ENCODE measurements at regions not wholly inside any gene's neighbourhood (a gene's known extent, or its start where the extent isn't known, plus 50 kb on each side); places are given as distances from the start of the nearest gene placed in this dataset.
A peak's percentile ranks its signal among the peaks of the same experiment; 100 is the strongest.

DNA sequence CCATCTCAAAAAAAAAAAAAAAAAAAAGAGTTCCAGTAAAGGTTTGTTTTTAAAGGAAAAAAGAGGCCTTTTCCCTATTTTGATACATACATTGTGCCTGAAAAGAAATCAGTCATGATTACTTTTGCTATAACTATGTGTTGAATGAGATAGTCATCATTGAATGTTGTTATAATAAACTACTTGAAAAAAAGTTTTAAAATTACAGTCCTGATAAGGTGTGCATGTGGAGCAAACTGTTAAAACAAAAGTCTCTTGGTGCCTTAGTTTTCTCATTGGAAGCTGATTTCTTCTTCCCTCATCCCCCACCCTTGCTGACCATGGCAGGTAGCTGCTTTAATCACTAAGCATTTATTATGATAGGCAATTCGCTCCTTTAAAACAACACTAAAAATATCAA lies 172.3 kb upstream of the TBCA start:
- no peak for DNase-seq

DNA sequence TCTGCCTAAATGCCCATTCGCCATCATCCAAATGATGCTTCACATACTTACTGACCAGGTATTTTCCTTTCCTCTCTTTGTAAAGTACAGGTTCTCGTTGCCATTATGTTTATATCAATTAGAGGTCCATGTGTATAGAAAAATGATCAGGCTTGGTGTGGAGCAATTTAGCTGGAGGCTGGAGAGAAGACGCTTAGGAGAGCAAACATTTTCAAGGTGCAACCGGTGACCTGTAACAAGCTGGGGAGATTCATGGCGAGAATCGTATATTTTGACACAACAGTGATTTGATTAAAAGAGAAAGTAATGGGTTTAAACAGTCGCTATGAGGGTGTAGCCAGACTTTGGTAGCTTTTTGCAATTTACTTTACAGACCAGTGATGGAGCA lies 170.9 kb upstream of the TBCA start:
- no peak for DNase-seq

DNA sequence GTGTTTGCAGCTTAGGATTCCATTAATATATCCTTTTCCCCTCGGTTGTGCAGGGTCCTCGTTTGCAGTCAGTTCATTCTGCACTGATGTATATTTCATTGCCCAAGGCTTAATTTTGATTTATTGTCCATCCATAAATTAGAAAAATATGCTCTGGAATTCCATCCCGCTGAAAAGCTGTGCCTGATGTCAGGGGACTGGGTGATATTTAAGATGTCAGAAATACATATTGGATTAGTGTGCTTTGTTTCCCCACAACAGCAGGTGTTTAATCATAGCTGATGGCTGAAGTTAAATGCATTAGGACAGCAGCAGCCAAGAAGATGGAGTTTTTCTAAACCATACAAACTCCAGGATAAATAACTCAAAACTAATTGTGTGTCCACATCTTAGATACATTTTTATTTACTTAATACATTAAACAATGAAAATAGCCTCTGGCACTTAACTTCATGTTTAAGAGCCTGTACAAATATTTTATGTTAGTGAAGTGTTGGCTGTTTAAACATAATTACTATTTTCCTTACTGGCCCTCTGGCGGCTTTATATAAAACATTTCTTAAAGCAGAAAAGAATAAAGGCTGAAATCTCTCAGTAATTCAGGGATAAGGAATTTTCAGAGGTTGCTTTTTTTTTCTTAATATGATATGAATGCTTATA lies 170.4 kb upstream of the TBCA start:
- DNase-seq: peak; percentile 5

DNA sequence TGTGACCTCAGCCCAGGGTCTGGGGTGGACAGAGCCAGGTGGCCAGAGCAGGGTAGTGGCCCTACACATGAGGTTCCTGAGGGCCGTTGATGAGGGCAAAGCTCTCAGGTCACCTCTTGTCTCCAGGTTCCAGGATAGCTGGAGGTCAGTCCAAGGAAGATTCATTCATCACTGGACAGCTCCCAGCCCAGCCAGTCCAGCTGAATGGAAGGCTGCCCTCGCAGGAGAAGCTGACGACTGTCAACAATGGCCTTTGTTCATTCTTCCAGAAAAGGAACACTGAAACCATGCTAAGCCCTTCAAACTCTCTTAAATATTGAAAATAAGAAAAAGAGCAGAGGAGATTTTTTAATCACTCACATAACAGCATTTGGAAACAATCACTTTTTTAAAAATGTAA lies 169.7 kb upstream of the TBCA start:
- DNase-seq: peak; percentile 5

DNA sequence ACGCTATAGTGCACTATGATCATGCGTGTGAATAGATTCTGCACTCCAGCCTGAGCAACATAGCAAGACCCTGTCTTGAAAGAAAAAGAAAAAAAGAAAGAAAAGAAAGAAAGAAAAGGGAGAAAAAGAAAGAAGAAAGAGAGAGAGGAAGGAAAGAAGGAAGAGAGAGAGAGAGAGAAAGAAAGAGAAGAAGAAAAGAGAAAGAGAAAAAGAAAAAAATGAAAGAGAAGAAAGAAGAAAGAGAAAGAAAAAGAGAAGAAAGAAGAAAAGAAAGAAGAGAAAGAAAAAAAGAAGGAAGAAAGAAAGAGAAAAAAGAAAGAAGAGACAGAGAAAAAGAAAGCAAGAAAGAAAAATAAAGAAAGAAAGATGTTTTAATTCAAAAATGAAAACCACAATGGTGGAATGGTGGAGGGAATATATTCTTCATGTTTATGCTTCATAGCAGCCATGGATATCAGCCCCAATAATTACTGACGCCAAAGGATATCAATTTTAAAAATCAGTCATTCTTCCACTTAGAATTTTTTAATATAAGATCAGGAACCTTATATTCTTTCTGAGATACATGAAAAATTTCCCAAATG lies 168.7 kb upstream of the TBCA start:
- no peak for DNase-seq

DNA sequence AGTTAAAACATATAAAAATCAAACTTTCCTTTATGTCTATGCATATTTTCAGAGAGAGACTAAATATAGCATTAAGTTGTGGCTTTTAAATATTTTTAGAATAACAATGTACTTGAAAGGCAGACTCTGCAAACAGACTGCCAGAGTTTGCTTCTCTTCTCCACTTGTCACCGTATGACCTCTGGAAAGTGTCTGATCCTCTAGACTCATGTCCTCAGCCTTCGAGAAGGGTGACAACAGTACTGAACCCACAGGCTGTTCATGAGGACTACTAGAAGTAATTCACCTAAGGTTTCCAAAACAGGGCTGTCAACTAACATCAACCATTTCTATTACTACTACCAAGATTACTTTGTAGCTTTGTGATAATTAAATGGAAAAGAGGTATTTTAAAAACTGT lies 167.7 kb upstream of the TBCA start:
- no peak for DNase-seq

DNA sequence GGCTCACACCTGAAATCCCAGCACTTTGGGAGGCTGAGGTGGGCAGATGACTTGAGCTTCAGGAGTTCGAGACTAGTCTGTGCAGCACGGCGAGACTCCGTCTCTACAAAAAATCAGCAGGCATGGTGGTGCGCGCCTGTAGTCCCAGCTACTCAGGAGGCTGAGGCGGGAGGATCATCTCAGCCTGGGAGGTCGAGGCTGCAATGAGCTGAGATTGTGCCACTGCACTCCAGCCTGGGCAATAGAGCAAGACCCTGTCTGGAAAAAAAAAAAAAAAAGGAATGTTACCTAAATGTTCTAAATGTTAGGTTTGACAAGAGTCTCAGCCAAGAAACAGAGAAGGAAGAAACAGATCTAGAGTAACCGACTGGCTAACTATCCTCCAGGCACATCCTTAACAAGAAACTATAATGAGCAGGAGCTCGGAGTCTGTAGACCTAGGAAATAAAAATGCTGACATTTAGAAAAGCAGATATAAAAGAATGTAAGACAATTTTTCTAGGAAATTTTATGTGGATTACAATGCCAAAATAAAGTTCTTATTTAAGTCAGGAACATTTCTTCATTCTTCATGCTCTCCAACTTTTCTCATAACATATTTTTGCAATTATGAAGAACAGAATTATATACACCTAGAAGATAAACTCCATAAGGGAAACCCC lies 166.6 kb upstream of the TBCA start:
- DNase-seq: no peak

DNA sequence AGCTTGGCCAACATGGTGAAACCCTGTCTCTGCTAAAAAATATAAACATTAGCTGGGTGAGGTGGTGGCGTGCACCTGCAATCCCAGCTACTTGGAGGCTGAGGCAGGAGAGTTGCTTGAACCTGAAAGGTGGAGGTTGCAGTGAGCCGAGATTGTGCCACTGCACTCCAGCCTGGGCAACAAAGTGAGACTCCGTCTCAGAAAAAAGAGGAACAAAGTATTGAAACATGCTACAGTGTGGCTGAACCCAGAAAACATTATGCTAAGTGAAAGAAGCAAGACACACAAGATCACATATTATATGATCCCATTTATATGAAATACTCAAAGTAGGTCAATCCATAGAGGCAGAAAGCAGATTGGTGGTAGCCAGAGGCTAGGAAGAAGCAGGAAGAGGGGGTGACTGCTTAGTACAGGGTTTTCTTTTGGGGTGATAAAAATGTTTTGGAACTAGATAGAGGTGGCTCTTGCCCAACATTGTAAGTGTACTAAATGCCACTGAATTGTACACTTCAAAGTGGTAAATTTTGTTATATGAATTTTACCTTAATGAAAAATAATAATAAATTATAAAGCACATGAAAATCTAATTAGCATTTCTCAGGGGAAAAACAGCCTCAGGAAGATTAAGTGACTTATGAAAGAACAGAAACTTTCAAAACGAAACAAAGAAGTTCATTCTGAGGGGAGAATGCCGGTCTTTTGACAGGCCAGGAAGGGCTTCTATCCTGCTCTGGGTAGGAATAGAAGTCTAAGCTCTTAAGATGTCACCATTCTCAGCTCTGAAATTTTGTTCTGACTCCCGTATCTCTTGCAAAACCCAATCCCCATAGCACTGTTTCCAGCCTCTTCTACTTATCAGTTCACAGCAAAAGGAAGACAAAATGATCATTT lies 161.1 kb upstream of the TBCA start:
- no peak for DNase-seq

DNA sequence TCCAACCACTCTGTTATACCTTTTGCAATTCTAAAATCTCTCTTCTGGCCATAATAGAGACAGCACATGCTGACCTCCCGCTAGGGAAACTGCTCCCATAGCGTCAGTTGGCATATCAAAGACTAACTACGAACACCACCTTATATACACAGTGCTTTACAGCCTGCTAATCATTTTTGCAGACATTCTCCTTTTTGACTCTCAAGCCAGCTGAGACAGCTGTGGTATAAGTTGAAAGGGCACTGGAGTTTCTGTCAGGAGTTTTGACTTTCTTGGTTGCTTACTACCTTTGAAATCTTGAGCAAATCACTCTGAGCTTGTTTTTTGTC lies 160.2 kb upstream of the TBCA start:
- no peak for DNase-seq

DNA sequence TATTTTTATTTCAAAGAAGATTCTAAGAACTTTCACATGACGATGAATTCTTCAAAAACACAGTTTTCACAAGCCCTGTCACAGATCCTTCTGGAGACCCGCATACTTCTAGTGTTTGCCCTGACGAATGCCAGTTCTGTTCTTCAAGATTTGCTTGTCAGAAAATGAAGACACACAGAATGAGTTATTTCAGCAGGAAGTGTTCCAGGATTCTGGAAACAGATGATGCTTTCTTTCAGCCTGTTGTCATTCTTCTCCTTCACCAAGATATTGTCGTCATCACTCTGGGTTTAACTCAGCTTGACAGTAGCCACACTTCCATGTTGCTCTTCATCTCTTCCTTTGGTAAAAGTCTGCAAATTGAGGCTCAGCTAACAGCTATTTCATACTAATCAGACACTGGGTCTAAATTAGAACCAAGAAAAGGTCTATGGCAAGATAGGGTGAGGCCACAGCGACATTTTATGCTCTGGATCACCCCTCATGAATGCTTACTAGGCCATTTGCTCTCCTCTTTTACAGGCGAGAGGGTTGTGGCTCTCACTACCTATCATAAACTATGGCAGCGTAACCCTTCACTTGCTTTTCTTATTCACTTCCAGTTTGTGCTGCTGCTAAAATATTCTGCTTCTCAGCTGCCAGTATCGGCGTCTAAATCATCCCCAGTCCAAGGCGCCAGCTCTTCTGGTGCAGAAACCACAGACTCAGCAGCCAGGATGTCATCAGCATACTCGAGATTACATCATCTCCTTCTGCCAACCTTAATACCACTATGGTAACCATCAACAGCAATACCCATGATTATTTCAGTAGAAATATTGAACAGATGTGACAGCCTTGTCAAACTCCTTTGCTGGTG lies 159.6 kb upstream of the TBCA start:
- DNase-seq: peak; percentile 45

DNA sequence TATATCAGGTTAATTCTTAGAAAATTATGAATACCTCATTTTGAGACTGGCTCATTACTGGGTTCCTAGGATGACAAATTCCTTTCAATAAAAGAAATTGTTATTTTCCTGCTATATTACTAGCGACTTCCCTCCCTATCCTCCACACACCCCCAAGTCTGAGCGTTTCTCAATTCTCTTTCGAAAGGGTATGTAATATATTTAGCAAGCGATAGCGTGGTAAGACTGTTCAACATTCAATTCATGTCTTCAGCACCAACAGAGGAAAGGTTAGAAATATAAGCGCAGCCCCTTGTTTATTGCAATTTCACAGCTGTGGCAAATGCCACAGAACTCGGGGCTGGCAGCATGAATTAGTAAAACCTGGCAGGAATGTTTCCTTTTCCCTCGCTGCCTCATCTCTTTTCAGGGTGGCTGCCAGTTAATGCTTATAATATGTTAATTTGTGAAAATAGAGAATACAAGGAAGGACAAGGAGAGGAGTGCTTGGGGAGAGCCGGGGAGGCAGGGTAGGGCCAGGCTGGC lies 152.7 kb upstream of the TBCA start:
- no peak for DNase-seq

DNA sequence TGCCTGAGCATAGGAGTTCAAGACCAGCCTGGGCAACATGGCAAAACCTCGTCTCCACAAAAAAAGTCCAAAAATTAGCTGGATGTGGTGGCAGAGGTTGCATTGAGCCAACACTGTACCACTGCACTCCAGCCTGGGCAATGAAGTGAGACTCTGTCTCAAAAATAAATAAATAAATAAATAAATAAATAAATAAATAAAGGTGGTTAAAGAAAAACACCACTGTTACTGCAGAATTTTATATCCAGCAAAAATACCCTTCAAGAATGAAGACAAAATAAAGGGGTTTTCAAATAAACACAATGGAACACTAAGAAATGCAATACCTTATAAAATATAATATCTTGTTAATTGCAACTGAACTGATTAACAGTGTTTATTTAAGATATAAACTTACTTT lies 150.2 kb upstream of the TBCA start:
- DNase-seq: no peak

DNA sequence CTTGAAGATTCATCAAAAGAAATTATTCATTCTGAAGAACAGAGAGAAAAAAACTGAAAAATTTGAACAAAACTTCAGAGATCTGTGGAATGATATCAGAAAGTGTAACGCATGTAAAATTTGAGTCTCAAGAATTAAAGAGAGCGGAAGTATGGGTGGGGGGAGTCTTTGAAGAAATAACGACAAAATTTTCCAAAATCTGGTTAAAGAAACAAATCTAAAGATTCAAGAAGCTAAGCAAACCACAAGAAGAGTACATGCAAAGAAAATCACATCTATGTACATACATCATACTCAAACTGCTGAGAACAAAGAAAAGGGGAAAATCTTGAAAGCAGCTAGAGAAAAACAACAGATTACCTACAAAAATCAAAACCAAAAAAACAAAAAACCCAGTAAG lies 149.4 kb upstream of the TBCA start:
- no peak for DNase-seq

DNA sequence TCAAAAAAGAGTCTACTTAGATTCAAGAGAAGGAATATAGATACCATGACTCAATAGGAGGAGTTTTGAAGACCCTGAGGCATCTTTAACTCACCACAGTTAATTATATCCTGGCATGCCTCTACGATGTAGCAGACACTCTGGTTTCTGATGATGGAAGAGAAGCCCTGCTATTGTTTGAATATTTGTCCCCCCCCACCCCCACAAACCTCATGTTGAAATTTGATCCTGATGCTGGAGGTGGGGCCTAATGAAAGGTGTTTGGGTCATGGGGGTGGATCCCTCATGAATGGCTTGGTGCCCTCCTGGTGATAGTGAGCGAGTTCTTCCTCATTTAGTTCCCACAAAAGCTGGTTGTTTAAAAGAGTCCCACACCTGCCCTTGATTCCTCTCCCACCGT lies 147.9 kb upstream of the TBCA start:
- no peak for DNase-seq

DNA sequence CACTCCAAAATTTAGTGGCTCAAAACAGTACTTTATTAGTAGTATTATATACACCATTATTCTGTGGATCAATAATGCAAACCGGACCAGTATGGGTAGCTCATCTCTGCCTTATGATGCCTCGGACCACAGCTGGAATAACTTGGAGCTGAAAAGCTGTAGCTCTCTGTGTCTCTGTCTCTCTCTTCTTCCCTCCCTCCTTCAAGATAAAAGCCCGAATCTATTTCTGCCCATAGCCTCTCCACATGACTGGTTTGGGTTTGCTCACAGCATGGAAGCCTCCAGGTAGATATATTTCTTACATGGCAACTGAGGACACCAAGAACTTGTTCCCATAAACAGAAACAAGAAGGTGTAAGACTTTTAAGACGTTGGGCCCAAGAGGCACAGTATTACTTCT lies 147.5 kb upstream of the TBCA start:
- DNase-seq: no peak

DNA sequence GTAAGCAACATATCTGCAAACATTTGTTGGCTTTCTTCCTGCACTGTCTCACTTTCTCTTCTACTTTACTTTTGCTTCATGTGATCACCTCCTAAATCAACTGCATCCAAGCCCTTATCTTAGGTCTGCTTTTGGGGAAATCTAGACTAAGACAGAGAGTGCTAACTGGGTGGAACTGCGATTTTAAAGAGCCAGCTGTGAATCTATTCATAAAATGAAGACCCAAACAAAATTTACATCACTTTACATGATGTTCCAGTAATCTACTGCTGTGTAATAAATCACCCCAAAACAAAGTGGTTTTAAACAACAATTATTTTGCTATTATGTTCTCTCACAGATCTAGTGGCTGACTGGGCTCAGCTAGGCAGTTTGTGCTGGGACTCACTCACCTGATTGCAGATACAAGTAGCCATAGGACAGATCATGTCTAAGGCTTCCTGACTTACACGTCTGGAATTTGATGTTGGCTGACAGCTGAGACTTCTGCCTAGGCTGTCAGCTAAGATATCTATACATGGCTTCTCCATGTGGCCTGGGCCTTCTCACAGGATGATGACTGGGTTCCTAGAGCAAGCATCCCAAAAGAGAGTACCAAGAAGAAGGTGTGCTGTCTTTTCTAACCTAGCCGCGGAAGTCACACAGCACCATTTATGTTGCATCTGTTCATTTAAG lies 145.1 kb upstream of the TBCA start:
- no peak for DNase-seq

DNA sequence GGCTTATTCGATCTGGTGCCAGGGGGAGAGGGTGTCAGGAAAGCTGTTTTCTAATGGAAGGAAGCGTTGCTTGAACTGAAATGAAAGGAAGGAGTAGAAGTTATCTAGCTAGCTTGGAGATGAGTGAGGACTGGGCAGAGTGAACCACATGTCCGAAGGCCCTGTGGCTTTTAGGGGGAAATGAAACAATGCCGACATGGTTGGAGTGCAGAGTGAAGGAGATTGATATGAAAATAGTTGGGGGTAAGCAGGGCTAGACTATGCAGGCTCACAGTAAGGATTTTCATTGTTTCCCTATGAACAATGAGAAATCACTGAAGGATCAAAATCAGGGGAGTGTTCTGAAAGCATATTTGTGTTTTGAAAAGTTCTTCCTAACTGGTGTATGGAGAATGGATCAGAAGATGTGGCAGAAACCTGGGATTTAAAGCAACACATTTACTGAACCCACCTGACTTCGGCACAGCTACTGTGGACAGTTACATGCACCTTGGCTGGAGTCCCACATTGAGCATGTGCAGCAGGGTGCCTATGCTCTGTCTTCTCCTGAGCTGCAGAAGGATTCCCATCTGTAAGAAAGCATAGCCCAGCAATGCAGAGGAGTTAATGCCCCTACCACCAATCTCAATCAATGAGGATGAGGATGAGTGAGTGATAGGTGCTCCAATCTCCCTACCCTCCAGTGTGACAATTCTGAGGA lies 144.4 kb upstream of the TBCA start:
- no peak for DNase-seq

DNA sequence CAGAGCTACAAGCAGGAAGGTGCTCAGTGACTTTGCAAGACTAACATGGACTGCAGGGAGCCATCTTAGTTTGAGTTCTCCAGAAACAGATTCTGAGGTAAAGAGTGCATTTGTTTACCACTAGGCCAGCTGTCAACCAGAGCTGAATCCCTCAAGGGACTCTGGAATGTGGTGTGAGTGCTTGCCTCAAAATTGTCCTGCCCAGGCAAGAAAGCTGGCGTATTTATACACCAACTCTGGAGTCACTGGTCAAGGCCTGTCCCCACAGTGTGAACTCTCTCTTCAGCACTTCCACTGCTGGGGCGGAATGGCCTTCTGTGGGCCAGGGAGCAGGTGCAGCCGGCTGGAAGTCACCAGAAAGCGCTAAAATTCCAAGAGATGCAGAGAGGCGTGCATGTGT lies 139.2 kb upstream of the TBCA start:
- DNase-seq: no peak

DNA sequence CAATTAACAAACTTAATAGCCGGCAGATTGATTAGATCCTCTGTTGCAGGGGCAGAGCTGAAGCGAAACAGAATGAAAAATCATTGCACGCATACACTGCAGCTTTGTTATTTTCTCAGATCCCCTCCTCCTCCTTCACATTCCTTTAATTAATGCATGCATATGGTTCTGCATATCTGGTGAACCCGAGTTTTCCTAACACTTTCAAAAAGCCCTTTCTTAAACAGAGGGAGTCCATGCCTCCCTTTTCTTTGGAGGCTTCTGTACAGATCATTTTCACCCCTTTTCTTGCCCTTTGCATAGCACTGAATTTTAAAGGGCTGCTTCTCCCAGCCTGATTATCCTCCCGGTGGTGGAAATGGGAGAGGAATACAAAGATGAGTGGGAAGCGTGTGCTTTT lies 136.6 kb upstream of the TBCA start:
- no peak for DNase-seq

DNA sequence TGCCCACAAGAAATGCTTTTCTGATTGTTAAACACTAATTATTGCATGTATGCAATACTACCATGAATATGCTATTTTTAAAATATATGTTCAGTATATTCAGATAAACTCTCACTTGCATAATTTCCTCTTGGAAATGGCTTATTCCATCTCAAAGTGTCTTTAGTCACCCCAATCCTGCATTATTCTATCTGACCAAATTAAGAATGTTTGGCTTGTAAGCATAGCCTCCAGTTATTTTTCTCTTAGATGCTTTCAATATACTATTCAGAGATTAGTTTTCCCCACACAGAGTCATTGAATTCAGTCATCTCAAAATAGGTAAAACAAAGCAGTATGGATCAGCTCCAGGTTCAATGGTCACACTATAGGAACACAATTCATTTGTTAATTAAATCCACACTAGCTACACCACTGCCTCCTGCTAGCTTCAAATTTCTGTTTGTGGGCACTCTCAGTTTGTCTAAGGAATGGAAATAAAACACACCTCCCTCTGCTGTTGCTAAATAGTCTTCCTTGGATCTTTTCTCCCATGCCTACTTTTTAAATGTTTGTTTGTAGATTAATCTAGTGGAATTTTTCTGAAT lies 134.6 kb upstream of the TBCA start:
- no peak for DNase-seq

DNA sequence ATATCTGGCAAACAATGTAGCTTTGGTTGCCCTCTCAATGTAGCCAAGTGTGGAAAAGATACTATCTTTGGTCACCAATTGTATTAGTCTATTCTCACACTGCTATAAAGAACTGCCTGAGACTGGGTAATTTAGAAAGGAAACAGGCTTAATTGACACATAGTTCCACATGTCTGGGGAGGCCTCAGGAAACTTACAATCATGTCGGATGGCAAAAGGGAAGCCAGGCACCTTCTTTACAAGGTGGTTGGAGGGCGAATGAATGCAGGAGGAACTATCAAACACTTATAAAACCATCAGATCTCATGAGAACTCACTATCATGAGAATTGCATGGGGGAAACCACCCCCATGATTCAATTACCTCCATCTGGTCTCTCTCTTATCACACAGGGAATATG lies 133.1 kb upstream of the TBCA start:
- no peak for DNase-seq

Data from fibroblast of skin of back (primary cell).